ENCODE measurements at regions not wholly inside any gene's neighbourhood (a gene's known extent, or its start where the extent isn't known, plus 50 kb on each side); places are given as distances from the start of the nearest gene placed in this dataset.

- TF ChIP-seq JUND (IDR thresholded peaks at IDR 0.05; ENCODE audit: low read length), result no peak
- TF ChIP-seq USF2 (IDR thresholded peaks at IDR 0.05; ENCODE audit: low read length), result no peak
- TF ChIP-seq, protein P1, sequence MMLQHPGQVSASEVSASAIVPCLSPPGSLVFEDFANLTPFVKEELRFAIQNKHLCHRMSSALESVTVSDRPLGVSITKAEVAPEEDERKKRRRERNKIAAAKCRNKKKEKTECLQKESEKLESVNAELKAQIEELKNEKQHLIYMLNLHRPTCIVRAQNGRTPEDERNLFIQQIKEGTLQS (IDR thresholded peaks at IDR 0.05; ENCODE audit: insufficient read depth, low read depth, low read length), result no peak
Observed at GRCh38 chr5:99600952-99601351, 672.1 kb upstream of the CHD1 start (continued).

Measured in H1 (cell line).